K562 (cell line): ENCODE measurements at regions not wholly inside any gene's neighbourhood (a gene's known extent, or its start where the extent isn't known, plus 50 kb on each side); places are given as distances from the start of the nearest gene placed in this dataset.

Source experiments
- ATAC-seq: fragments of 200-7000 bp; cut with Tn5 transposase; 3 replicates; pipeline ENCODE4 v1.9.1; 2020; ENCODE audit warnings: moderate library complexity
- BruUV-seq: library from RNA; stranded (reverse); fragments of 400-500 nt; replicated peaks from 2 replicates; lab custom pipeline; 2021; lab: Mats Ljungman, UMichigan
- CTCF ChIA-PET: fragments of 300-600 bp; formaldehyde crosslinking; extraction: SDS; loops from one replicate; lab custom pipeline; 2021; ENCODE audit warnings: low intra/inter-chr PET ratio; lab: Yijun Ruan, JAX
- POLR2A ChIA-PET: fragments of 300-600, 350-650 bp; sonication (Branson Sonifier 250); formaldehyde crosslinking; extraction: SDS; loops from one replicate; lab custom pipeline; 2021; ENCODE audit warnings: antibody characterized with exemption, inconsistent platforms; lab: Yijun Ruan, JAX
- DNase-seq, 4 experiments: peaks; one replicate each; pipeline versions ENCODE4 v3.0.0 to v3.0.0-alpha.2; 2011 to 2018; ENCODE audit warnings: low spot score in 3 of 4, mixed read lengths in 3 of 4; ENCODE audit errors: extremely low read depth in 1 of 4
- FAIRE-seq: peaks from 2 replicates; lab custom pipeline; 2011; peaks lifted over from hg19 to GRCh38; lab: Jason Lieb, UNC
- H2AFZ ChIP-seq: 2 replicates; pipeline ENCODE4 v1.6.0; 2011; ENCODE audit warnings: low read depth, low read length, control low read depth, inconsistent platforms
- H3K27ac ChIP-seq: fragments of 200-600 bp; 3 replicates; pipeline ENCODE4 v1.8.0; 2011; ENCODE audit warnings: low read depth, mild to moderate bottlenecking, control low read depth, inconsistent platforms, low read length, moderate library complexity, mixed read lengths; ENCODE audit errors: extremely low read depth
- H3K27me3 ChIP-seq, 2 experiments: fragments of 300-600 bp in 1 of 2; 2 replicates in 1 of 2; 3 replicates in 1 of 2; pipeline versions ENCODE4 v1.6.0 to v1.8.0; 2011; ENCODE audit warnings: inconsistent platforms in 2 of 2, low read length in 2 of 2, mild to moderate bottlenecking in 1 of 2, mixed read lengths in 1 of 2, moderate library complexity in 1 of 2; ENCODE audit not compliant: control insufficient read depth in 2 of 2, insufficient read depth in 2 of 2
- H3K36me3 ChIP-seq: fragments of 300-600 bp; 3 replicates; pipeline ENCODE4 v1.8.0; 2011; ENCODE audit warnings: mild to moderate bottlenecking, low read length, inconsistent platforms; ENCODE audit not compliant: control insufficient read depth, insufficient read depth
- H3K4me1 ChIP-seq, 2 experiments: fragments of 200-600 bp in 1 of 2; replicated peaks in 1 of 2; 2 replicates in 1 of 2; 3 replicates in 1 of 2; pipeline versions ENCODE4 v1.5.1 to v1.8.0; 2011; ENCODE audit warnings: inconsistent platforms in 2 of 2, low read length in 2 of 2, mild to moderate bottlenecking in 1 of 2, mixed read lengths in 1 of 2, moderate library complexity in 1 of 2; ENCODE audit not compliant: control insufficient read depth in 2 of 2, insufficient read depth in 2 of 2
- H3K4me2 ChIP-seq: 2 replicates; pipeline ENCODE4 v1.6.1; 2011; ENCODE audit warnings: low read length, control low read depth, inconsistent platforms, mixed read lengths; ENCODE audit not compliant: insufficient read depth
- H3K4me3 ChIP-seq: fragments of 200-600 bp; sonication (generic), shearing (Covaris generic); 2 replicates; pipeline ENCODE4 v1.5.1; 2016; ENCODE audit warnings: control low read depth, inconsistent platforms
- H3K79me2 ChIP-seq: fragments of 200-600 bp; 3 replicates; pipeline ENCODE4 v1.8.0; 2011; ENCODE audit warnings: low read length, inconsistent platforms; ENCODE audit not compliant: control insufficient read depth, insufficient read depth
- H3K9ac ChIP-seq, 2 experiments: 2 replicates each; pipeline versions ENCODE4 v1.6.0 to v1.6.1; 2011; ENCODE audit warnings: low read depth in 2 of 2, low read length in 2 of 2, control low read depth in 1 of 2, inconsistent platforms in 1 of 2, mild to moderate bottlenecking in 1 of 2, mixed read lengths in 1 of 2; ENCODE audit not compliant: insufficient read depth in 1 of 2
- H3K9me1 ChIP-seq: one replicate; pipeline ENCODE4 v1.6.0; 2011; ENCODE audit warnings: inconsistent platforms, mild to moderate bottlenecking, low read length, moderate library complexity; ENCODE audit not compliant: control insufficient read depth, insufficient read depth
- H3K9me3 ChIP-seq: replicated peaks from 2 replicates; pipeline ENCODE4 v1.5.1; 2011; ENCODE audit warnings: low read depth, low read length, inconsistent platforms; ENCODE audit not compliant: control insufficient read depth, insufficient read depth
- H4K20me1 ChIP-seq: replicated peaks from 2 replicates; pipeline ENCODE4 v1.6.1; 2011; ENCODE audit warnings: low read length, inconsistent platforms, mixed read lengths; ENCODE audit not compliant: control insufficient read depth, insufficient read depth
- KLF1 ChIP-seq: fragments of 450-650 bp; IDR thresholded peaks from 2 replicates; pipeline ENCODE4 v1.6.1; 2016; ENCODE audit warnings: missing genetic modification characterization, missing compliant biosample characterization
- NCOR1 ChIP-seq: fragments of 450-650 bp; IDR thresholded peaks from 2 replicates; pipeline ENCODE4 v1.6.1; 2016; ENCODE audit warnings: mild to moderate bottlenecking, moderate library complexity
- NR1H2 ChIP-seq: sonication (generic); formaldehyde crosslinking; IDR thresholded peaks from 2 replicates; pipeline ENCODE4 v1.4.0; 2020; ENCODE audit warnings: mild to moderate bottlenecking, missing genetic modification reagents
- PCBP2 ChIP-seq: fragments of 200-400 bp; formaldehyde crosslinking; IDR thresholded peaks from 2 replicates; pipeline ENCODE4 v1.6.1; 2018; ENCODE audit warnings: low read length, low read depth, mild to moderate bottlenecking, moderate library complexity; ENCODE audit not compliant: poor library complexity, severe bottlenecking
- SMAD2 ChIP-seq: fragments of 150-350 bp; IDR thresholded peaks from 2 replicates; pipeline ENCODE4 v1.6.1; 2014; ENCODE audit warnings: low read depth, mild to moderate bottlenecking, low read length
- SMC3 ChIP-seq: conservative IDR thresholded peaks from 2 replicates; pipeline ENCODE4 v1.6.1; 2011; ENCODE audit warnings: low read depth, low read length, improper control_type of control experiment; ENCODE audit not compliant: insufficient read depth
- SP1 ChIP-seq: sonication (generic); formaldehyde crosslinking; IDR thresholded peaks from 2 replicates; pipeline ENCODE4 v1.8.1; 2022; ENCODE audit warnings: mild to moderate bottlenecking, missing genetic modification reagents
- SREBF2 ChIP-seq: sonication (generic); formaldehyde crosslinking; IDR thresholded peaks from 2 replicates; pipeline ENCODE4 v1.4.0; 2020; ENCODE audit warnings: mild to moderate bottlenecking, missing genetic modification reagents
- ZNF197 ChIP-seq: fragments of 200-800 bp; sonication (Bioruptor generic); IDR thresholded peaks from 2 replicates; pipeline ENCODE4 v1.6.1; 2016; ENCODE audit warnings: low read depth, missing genetic modification characterization, missing compliant biosample characterization
- ZNF274 ChIP-seq: IDR thresholded peaks from 2 replicates; pipeline ENCODE4 v1.6.1; 2011; ENCODE audit warnings: low read depth, mild to moderate bottlenecking, low read length, moderate library complexity, borderline replicate concordance
- ZNF3 ChIP-seq: fragments of 250-450 bp; sonication (Bioruptor Pico); IDR thresholded peaks from 2 replicates; pipeline ENCODE4 v1.5.0; 2021; ENCODE audit warnings: mild to moderate bottlenecking, moderate library complexity
- WGBS: fragments of 100-300 bp; shearing (Covaris generic); methylation state at CpG from one replicate; pipeline ENCODE4 v1.1.6; 2016; ENCODE audit warnings: low coverage, mixed read lengths; ENCODE audit not compliant: insufficient coverage; ENCODE audit errors: missing lambda C conversion rate; 5-methylcytosine and 5-hydroxymethylcytosine counted together
- in situ Hi-C: fragments of 300-500 bp; cut with MboI; formaldehyde crosslinking; loops from 4 replicates; pipeline ENCODE4 v1.15.0; 2018; ENCODE audit warnings: inconsistent platforms, mixed read lengths
- intact Hi-C: fragments of 100-400 bp; cut with micrococcal nuclease; formaldehyde crosslinking; loops from 2 replicates; pipeline ENCODE4 v1.14.2; 2022
- TF ChIP-seq, protein P1 (sequence below): sonication (generic); formaldehyde crosslinking; IDR thresholded peaks from 2 replicates; pipeline ENCODE4 v1.9.0; 2022; ENCODE audit warnings: mild to moderate bottlenecking, missing genetic modification reagents
- TF ChIP-seq, protein P2 (sequence below), 3 experiments: IDR thresholded peaks in 2 of 3; conservative IDR thresholded peaks in 1 of 3; 2 replicates each; pipeline ENCODE4 v1.5.1; 2011 to 2012; ENCODE audit warnings: low read length in 3 of 3, mild to moderate bottlenecking in 3 of 3, control low read depth in 2 of 3, improper control_type of control experiment in 1 of 3, inconsistent platforms in 1 of 3, low read depth in 1 of 3, mixed read lengths in 1 of 3, moderate library complexity in 1 of 3; ENCODE audit not compliant: insufficient read depth in 2 of 3
- TF ChIP-seq, protein P3 (sequence below): sonication (generic); formaldehyde crosslinking; IDR thresholded peaks from 2 replicates; pipeline ENCODE4 v1.8.0; 2023; ENCODE audit warnings: mild to moderate bottlenecking, missing genetic modification reagents

DNA sequence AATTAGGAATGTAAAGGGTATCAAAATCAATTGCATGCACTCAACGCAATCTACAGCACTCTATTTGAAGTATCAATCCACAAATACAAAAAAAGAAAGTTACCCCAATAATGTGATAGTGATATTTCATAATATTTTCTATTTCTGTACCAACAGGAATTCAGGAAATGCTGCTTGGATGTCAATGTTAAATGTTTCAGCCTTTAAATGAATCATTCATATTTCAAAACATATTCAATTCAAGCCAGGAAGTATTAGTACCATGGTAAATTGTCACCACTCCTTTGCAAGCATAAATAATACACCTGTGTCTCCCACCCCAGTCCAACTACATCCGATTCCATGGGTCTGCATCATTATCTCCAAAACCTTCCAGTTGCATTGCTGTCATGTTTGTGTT is 1185.5 kb upstream of the CDH18 start (continued):
- no peak for TF ChIP-seq SMAD2
- TF ChIP-seq, protein P1, sequence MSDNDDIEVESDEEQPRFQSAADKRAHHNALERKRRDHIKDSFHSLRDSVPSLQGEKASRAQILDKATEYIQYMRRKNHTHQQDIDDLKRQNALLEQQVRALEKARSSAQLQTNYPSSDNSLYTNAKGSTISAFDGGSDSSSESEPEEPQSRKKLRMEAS (CRISPR knock-in tag), result no peak
- TF ChIP-seq, protein P2, sequence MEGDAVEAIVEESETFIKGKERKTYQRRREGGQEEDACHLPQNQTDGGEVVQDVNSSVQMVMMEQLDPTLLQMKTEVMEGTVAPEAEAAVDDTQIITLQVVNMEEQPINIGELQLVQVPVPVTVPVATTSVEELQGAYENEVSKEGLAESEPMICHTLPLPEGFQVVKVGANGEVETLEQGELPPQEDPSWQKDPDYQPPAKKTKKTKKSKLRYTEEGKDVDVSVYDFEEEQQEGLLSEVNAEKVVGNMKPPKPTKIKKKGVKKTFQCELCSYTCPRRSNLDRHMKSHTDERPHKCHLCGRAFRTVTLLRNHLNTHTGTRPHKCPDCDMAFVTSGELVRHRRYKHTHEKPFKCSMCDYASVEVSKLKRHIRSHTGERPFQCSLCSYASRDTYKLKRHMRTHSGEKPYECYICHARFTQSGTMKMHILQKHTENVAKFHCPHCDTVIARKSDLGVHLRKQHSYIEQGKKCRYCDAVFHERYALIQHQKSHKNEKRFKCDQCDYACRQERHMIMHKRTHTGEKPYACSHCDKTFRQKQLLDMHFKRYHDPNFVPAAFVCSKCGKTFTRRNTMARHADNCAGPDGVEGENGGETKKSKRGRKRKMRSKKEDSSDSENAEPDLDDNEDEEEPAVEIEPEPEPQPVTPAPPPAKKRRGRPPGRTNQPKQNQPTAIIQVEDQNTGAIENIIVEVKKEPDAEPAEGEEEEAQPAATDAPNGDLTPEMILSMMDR (IDR thresholded peaks at IDR 0.05 in 2 of 3, conservative IDR thresholded peaks at IDR 0.05 in 1 of 3; ENCODE audit: insufficient read depth in 2 of 3, low read depth in 1 of 3, low read length in 3 of 3), result no peak
- no peak for TF ChIP-seq ZNF197
- no peak for TF ChIP-seq ZNF274
- TF ChIP-seq, all 486 proteins: peak for 0

DNA sequence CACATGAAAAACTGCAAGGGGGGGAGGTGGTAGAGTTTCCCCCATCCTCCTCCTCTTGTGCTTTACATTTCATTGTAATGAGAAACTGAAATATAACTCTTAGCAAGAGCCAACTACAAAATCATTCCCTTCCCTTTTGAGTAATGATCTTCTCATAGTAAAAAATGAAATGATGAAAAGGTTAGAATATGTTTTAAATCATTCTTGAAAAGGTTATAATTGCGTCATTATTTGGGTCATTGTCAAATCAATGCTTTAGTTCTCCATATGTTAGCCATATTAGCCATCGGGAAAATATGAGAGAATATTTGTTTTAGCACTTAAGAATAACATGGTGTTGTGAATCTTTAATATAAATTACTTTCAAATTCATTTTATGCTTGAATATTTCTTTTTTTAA is 1185.0 kb upstream of the CDH18 start:
- ATAC-seq (no peak), FAIRE-seq (no peak), DNase-seq (no peak)
- H3K9me3 ChIP-seq, result no peaks in the 10 kb centered on the region
- in situ Hi-C loops (no loop called here), intact Hi-C loops (no loop called here)
- TF ChIP-seq, protein P3, sequence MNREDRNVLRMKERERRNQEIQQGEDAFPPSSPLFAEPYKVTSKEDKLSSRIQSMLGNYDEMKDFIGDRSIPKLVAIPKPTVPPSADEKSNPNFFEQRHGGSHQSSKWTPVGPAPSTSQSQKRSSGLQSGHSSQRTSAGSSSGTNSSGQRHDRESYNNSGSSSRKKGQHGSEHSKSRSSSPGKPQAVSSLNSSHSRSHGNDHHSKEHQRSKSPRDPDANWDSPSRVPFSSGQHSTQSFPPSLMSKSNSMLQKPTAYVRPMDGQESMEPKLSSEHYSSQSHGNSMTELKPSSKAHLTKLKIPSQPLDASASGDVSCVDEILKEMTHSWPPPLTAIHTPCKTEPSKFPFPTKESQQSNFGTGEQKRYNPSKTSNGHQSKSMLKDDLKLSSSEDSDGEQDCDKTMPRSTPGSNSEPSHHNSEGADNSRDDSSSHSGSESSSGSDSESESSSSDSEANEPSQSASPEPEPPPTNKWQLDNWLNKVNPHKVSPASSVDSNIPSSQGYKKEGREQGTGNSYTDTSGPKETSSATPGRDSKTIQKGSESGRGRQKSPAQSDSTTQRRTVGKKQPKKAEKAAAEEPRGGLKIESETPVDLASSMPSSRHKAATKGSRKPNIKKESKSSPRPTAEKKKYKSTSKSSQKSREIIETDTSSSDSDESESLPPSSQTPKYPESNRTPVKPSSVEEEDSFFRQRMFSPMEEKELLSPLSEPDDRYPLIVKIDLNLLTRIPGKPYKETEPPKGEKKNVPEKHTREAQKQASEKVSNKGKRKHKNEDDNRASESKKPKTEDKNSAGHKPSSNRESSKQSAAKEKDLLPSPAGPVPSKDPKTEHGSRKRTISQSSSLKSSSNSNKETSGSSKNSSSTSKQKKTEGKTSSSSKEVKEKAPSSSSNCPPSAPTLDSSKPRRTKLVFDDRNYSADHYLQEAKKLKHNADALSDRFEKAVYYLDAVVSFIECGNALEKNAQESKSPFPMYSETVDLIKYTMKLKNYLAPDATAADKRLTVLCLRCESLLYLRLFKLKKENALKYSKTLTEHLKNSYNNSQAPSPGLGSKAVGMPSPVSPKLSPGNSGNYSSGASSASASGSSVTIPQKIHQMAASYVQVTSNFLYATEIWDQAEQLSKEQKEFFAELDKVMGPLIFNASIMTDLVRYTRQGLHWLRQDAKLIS (CRISPR knock-in tag), result no peak
- TF ChIP-seq SREBF2 (CRISPR knock-in tag), result no peak
- no peak for TF ChIP-seq KLF1 (tag)
- no peak for TF ChIP-seq NCOR1
- TF ChIP-seq SP1 (CRISPR knock-in tag), result no peak
- no peak for TF ChIP-seq SMC3
- TF ChIP-seq ZNF3, result no peak
- no peak for TF ChIP-seq PCBP2
- no peak for TF ChIP-seq NR1H2 (CRISPR knock-in tag)
- H3K79me2 ChIP-seq, result no peaks in the 10 kb centered on the region
- no peaks in the 10 kb centered on the region for H4K20me1 ChIP-seq
- no peak overlapping the region for H3K4me2 ChIP-seq
- ChIA-PET POLR2A (no interaction called here), CTCF (no interaction called here)
- 0% methylated on average over 2 of the region's 2 CpGs for WGBS
- H3K4me3 ChIP-seq, result no peak overlapping the region
- no peaks in the 10 kb centered on the region for H3K4me1 ChIP-seq
- H3K9ac ChIP-seq, result no peak overlapping the region
- H2AFZ ChIP-seq, result no peak overlapping the region
- no peak overlapping the region for H3K27ac ChIP-seq
- no peaks in the 10 kb centered on the region for H3K36me3 ChIP-seq
- no peaks in the 10 kb centered on the region for H3K27me3 ChIP-seq
- no TSS peak for BruUV-seq
- no peaks in the 10 kb centered on the region for H3K9me1 ChIP-seq
